Parathyroid adenoma (tissue), 2 donors: ENCODE measurements at regions not wholly inside any gene's neighbourhood (a gene's known extent, or its start where the extent isn't known, plus 50 kb on each side); places are given as distances from the start of the nearest gene placed in this dataset.

Source experiments
- H2AFZ ChIP-seq: fragments of 300-600 bp; sonication (generic); one replicate; pipeline ENCODE4 v1.7.0; 2017; ENCODE audit warnings: antibody characterized with exemption, mild to moderate bottlenecking
- H3K27ac ChIP-seq: fragments of 300-600 bp; sonication (generic); one replicate; pipeline ENCODE4 v1.7.0; 2017
- H3K27me3 ChIP-seq: fragments of 300-600 bp; sonication (generic); one replicate; pipeline ENCODE4 v1.7.0; 2017; ENCODE audit warnings: low read length; ENCODE audit not compliant: control insufficient read depth, insufficient read depth
- H3K36me3 ChIP-seq: fragments of 300-600 bp; sonication (generic); one replicate; pipeline ENCODE4 v1.7.0; 2017; ENCODE audit warnings: low read length; ENCODE audit not compliant: control insufficient read depth, insufficient read depth
- H3K4me1 ChIP-seq: fragments of 300-600 bp; sonication (generic); one replicate; pipeline ENCODE4 v1.7.0; 2017; ENCODE audit warnings: control low read depth
- H3K4me2 ChIP-seq: fragments of 300-600 bp; sonication (generic); one replicate; pipeline ENCODE4 v1.7.0; 2017; ENCODE audit warnings: low read length
- H3K4me3 ChIP-seq: fragments of 300-600 bp; sonication (generic); one replicate; pipeline ENCODE4 v1.7.0; 2017; ENCODE audit warnings: low read depth, low read length
- H3K79me2 ChIP-seq: fragments of 300-600 bp; sonication (generic); one replicate; pipeline ENCODE4 v1.7.0; 2017; ENCODE audit warnings: control low read depth
- H3K9ac ChIP-seq: fragments of 300-600 bp; sonication (generic); one replicate; pipeline ENCODE4 v1.7.0; 2017; ENCODE audit warnings: mild to moderate bottlenecking
- H3K9me3 ChIP-seq: fragments of 300-600 bp; sonication (generic); one replicate; pipeline ENCODE4 v1.7.0; 2017; ENCODE audit warnings: low read length; ENCODE audit not compliant: control insufficient read depth
- CTCF ChIP-seq: fragments of 300-600 bp; sonication (generic); IDR thresholded peaks from one replicate; pipeline ENCODE4 v1.7.0; 2017; ENCODE audit warnings: antibody characterized with exemption, mild to moderate bottlenecking
- donor health status: primary hyperparathyroidism.

- no peak overlapping the region for H3K27ac ChIP-seq
- TF ChIP-seq CTCF, result no peak
- H3K4me3 ChIP-seq, result no peak overlapping the region
- no peaks in the 10 kb centered on the region for H3K79me2 ChIP-seq
- no peak overlapping the region for H2AFZ ChIP-seq
- H3K27me3 ChIP-seq, result no peaks in the 10 kb centered on the region
- H3K4me1 ChIP-seq, result peaks cover 2% of the 10 kb centered on the region
- no peaks in the 10 kb centered on the region for H3K36me3 ChIP-seq
- H3K9ac ChIP-seq, result no peak overlapping the region
- no peak overlapping the region for H3K4me2 ChIP-seq
- no peaks in the 10 kb centered on the region for H3K9me3 ChIP-seq
Observed at GRCh38 chr3:140844072-140844471, 97.6 kb upstream of the SLC25A36 start.

GRCh38 chr3:140845882-140846281 is 95.8 kb upstream of the SLC25A36 start:
- no peak overlapping the region for H2AFZ ChIP-seq

GRCh38 chr3:140848666-140849065 is 93.0 kb upstream of the SLC25A36 start:
- no peak overlapping the region for H3K4me3 ChIP-seq

More at GRCh38 chr3:140845882-140846281, 95.8 kb upstream of the SLC25A36 start:
- no peaks in the 10 kb centered on the region for H3K9me3 ChIP-seq
- H3K4me1 ChIP-seq, result peaks cover 2% of the 10 kb centered on the region
- H3K4me2 ChIP-seq, result no peak overlapping the region
- no peaks in the 10 kb centered on the region for H3K36me3 ChIP-seq
- H3K27me3 ChIP-seq, result no peaks in the 10 kb centered on the region
- no peak overlapping the region for H3K4me3 ChIP-seq
- no peaks in the 10 kb centered on the region for H3K79me2 ChIP-seq
- TF ChIP-seq CTCF, result no peak
- no peak overlapping the region for H3K9ac ChIP-seq
- H3K27ac ChIP-seq, result no peak overlapping the region

GRCh38 chr3:140850210-140850955 is 91.3 kb upstream of the SLC25A36 start:
- no peak for TF ChIP-seq CTCF
- H3K27ac ChIP-seq, result no peak overlapping the region

More at GRCh38 chr3:140848666-140849065, 93.0 kb upstream of the SLC25A36 start:
- Histone ChIP-seq H3K9me3 (no peaks in the 10 kb centered on the region), H3K9ac (no peak overlapping the region), H3K79me2 (no peaks in the 10 kb centered on the region), H3K27me3 (no peaks in the 10 kb centered on the region), H3K4me1 (peaks cover 2% of the 10 kb centered on the region), H3K4me2 (no peak overlapping the region), H3K27ac (no peak overlapping the region), H3K36me3 (no peaks in the 10 kb centered on the region), H2AFZ (no peak overlapping the region)
- no peak for TF ChIP-seq CTCF

GRCh38 chr3:140854961-140855360 is 86.7 kb upstream of the SLC25A36 start:
- Histone ChIP-seq H3K9me3 (no peaks in the 10 kb centered on the region), H3K9ac (no peak overlapping the region)
- no peak for TF ChIP-seq CTCF

More at GRCh38 chr3:140850210-140850955, 91.3 kb upstream of the SLC25A36 start:
- no peaks in the 10 kb centered on the region for H3K79me2 ChIP-seq
- no peak overlapping the region for H3K4me3 ChIP-seq
- H3K4me1 ChIP-seq, result peaks cover 2% of the 10 kb centered on the region
- no peaks in the 10 kb centered on the region for H3K9me3 ChIP-seq
- H3K9ac ChIP-seq, result no peak overlapping the region
- no peak overlapping the region for H3K4me2 ChIP-seq
- no peaks in the 10 kb centered on the region for H3K27me3 ChIP-seq
- H3K36me3 ChIP-seq, result no peaks in the 10 kb centered on the region
- no peak overlapping the region for H2AFZ ChIP-seq

More at GRCh38 chr3:140854961-140855360, 86.7 kb upstream of the SLC25A36 start:
- Histone ChIP-seq H3K27me3 (no peaks in the 10 kb centered on the region), H2AFZ (no peak overlapping the region), H3K27ac (no peak overlapping the region), H3K4me3 (no peak overlapping the region), H3K4me1 (no peaks in the 10 kb centered on the region), H3K36me3 (no peaks in the 10 kb centered on the region), H3K4me2 (no peak overlapping the region), H3K79me2 (no peaks in the 10 kb centered on the region)
